ENCODE measurements at regions not wholly inside any gene's neighbourhood (a gene's known extent, or its start where the extent isn't known, plus 50 kb on each side); places are given as distances from the start of the nearest gene placed in this dataset.

GRCh38 chr2:43171789-43172188, 54.6 kb downstream of the ZFP36L2 start:
- Histone ChIP-seq H3K27me3 (ENCODE audit: control insufficient read depth, insufficient read depth, low read length) (no peaks in the 10 kb centered on the region), H3K4me1 (ENCODE audit: control insufficient read depth, insufficient read depth, low read length) (peaks cover 15% of the 10 kb centered on the region), H3K36me3 (ENCODE audit: insufficient read depth, low read length) (no peaks in the 10 kb centered on the region), H3K4me2 (ENCODE audit: low read length) (no peak overlapping the region), H3K9ac (ENCODE audit: low read depth, low read length) (no peak overlapping the region), H3K4me3 (ENCODE audit: low read length) (no peak overlapping the region), H3K9me3 (replicated peaks; ENCODE audit: low read length) (peaks cover 14% of the 10 kb centered on the region)

GRCh38 chr2:43170405-43171105, 55.9 kb downstream of the ZFP36L2 start:
- H3K9me3 ChIP-seq (replicated peaks; ENCODE audit: low read length): peaks cover 10% of the 10 kb centered on the region
- no peaks in the 10 kb centered on the region for H3K36me3 ChIP-seq (ENCODE audit: insufficient read depth, low read length)
- no peak overlapping the region for H3K4me2 ChIP-seq (ENCODE audit: low read length)
- no peaks in the 10 kb centered on the region for H3K27me3 ChIP-seq (ENCODE audit: control insufficient read depth, insufficient read depth, low read length)
- no peak overlapping the region for H3K4me3 ChIP-seq (ENCODE audit: low read length)
- no peak overlapping the region for H3K9ac ChIP-seq (ENCODE audit: low read depth, low read length)
- peaks cover 15% of the 10 kb centered on the region for H3K4me1 ChIP-seq (ENCODE audit: control insufficient read depth, insufficient read depth, low read length)

- Histone ChIP-seq H3K9ac (ENCODE audit: low read depth, low read length) (no peak overlapping the region), H3K4me2 (ENCODE audit: low read length) (no peak overlapping the region), H3K36me3 (ENCODE audit: insufficient read depth, low read length) (no peaks in the 10 kb centered on the region), H3K4me1 (ENCODE audit: control insufficient read depth, insufficient read depth, low read length) (peaks cover 15% of the 10 kb centered on the region), H3K9me3 (replicated peaks; ENCODE audit: low read length) (peaks cover 5% of the 10 kb centered on the region), H3K27me3 (ENCODE audit: control insufficient read depth, insufficient read depth, low read length) (no peaks in the 10 kb centered on the region), H3K4me3 (ENCODE audit: low read length) (no peak overlapping the region)
These were observed 56.4 kb downstream of the ZFP36L2 start for GRCh38 chr2:43169987-43170386.

- no peaks in the 10 kb centered on the region for H3K36me3 ChIP-seq (ENCODE audit: insufficient read depth, low read length)
- peaks cover 15% of the 10 kb centered on the region for H3K4me1 ChIP-seq (ENCODE audit: control insufficient read depth, insufficient read depth, low read length)
- no peak overlapping the region for H3K4me3 ChIP-seq (ENCODE audit: low read length)
- H3K27me3 ChIP-seq (ENCODE audit: control insufficient read depth, insufficient read depth, low read length): no peaks in the 10 kb centered on the region
- H3K9me3 ChIP-seq (replicated peaks; ENCODE audit: low read length): no peaks in the 10 kb centered on the region
- peak overlapping the region; percentile 6 for H3K4me2 ChIP-seq (ENCODE audit: low read length)
- no peak overlapping the region for H3K9ac ChIP-seq (ENCODE audit: low read depth, low read length)
These were observed 57.1 kb downstream of the ZFP36L2 start for GRCh38 chr2:43169099-43169945.

GRCh38 chr2:43168016-43168369, 58.4 kb downstream of the ZFP36L2 start:
- H3K27me3 ChIP-seq (ENCODE audit: control insufficient read depth, insufficient read depth, low read length): no peaks in the 10 kb centered on the region
- no peaks in the 10 kb centered on the region for H3K9me3 ChIP-seq (replicated peaks; ENCODE audit: low read length)
- H3K4me3 ChIP-seq (ENCODE audit: low read length): no peak overlapping the region
- H3K9ac ChIP-seq (ENCODE audit: low read depth, low read length): no peak overlapping the region
- peaks cover 15% of the 10 kb centered on the region for H3K4me1 ChIP-seq (ENCODE audit: control insufficient read depth, insufficient read depth, low read length)
- no peak overlapping the region for H3K4me2 ChIP-seq (ENCODE audit: low read length)
- no peaks in the 10 kb centered on the region for H3K36me3 ChIP-seq (ENCODE audit: insufficient read depth, low read length)

GRCh38 chr2:43165378-43166069, 60.9 kb downstream of the ZFP36L2 start:
- Histone ChIP-seq H3K36me3 (ENCODE audit: insufficient read depth, low read length) (no peaks in the 10 kb centered on the region), H3K4me2 (ENCODE audit: low read length) (no peak overlapping the region), H3K9ac (ENCODE audit: low read depth, low read length) (no peak overlapping the region), H3K4me3 (ENCODE audit: low read length) (no peak overlapping the region), H3K9me3 (replicated peaks; ENCODE audit: low read length) (no peaks in the 10 kb centered on the region), H3K27me3 (ENCODE audit: control insufficient read depth, insufficient read depth, low read length) (no peaks in the 10 kb centered on the region), H3K4me1 (ENCODE audit: control insufficient read depth, insufficient read depth, low read length) (peaks cover 15% of the 10 kb centered on the region)

- H3K4me1 ChIP-seq (ENCODE audit: control insufficient read depth, insufficient read depth, low read length): peaks cover 23% of the 10 kb centered on the region
- H3K36me3 ChIP-seq (ENCODE audit: insufficient read depth, low read length): no peaks in the 10 kb centered on the region
These were observed 61.7 kb downstream of the ZFP36L2 start for GRCh38 chr2:43164686-43165085.

GRCh38 chr2:43163584-43164270, 62.7 kb downstream of the ZFP36L2 start:
- H3K9ac ChIP-seq (ENCODE audit: low read depth, low read length): no peak overlapping the region
- no peaks in the 10 kb centered on the region for H3K36me3 ChIP-seq (ENCODE audit: insufficient read depth, low read length)
- H3K27me3 ChIP-seq (ENCODE audit: control insufficient read depth, insufficient read depth, low read length): no peaks in the 10 kb centered on the region
- H3K9me3 ChIP-seq (replicated peaks; ENCODE audit: low read length): no peaks in the 10 kb centered on the region
- H3K4me2 ChIP-seq (ENCODE audit: low read length): no peak overlapping the region
- peaks cover 23% of the 10 kb centered on the region for H3K4me1 ChIP-seq (ENCODE audit: control insufficient read depth, insufficient read depth, low read length)
- H3K4me3 ChIP-seq (ENCODE audit: low read length): no peak overlapping the region

More at GRCh38 chr2:43164686-43165085, 61.7 kb downstream of the ZFP36L2 start:
- H3K4me2 ChIP-seq (ENCODE audit: low read length): no peak overlapping the region
- no peak overlapping the region for H3K4me3 ChIP-seq (ENCODE audit: low read length)
- H3K9ac ChIP-seq (ENCODE audit: low read depth, low read length): no peak overlapping the region
- no peaks in the 10 kb centered on the region for H3K9me3 ChIP-seq (replicated peaks; ENCODE audit: low read length)
- H3K27me3 ChIP-seq (ENCODE audit: control insufficient read depth, insufficient read depth, low read length): no peaks in the 10 kb centered on the region

- peaks cover 31% of the 10 kb centered on the region for H3K4me1 ChIP-seq (ENCODE audit: control insufficient read depth, insufficient read depth, low read length)
- no peak overlapping the region for H3K9ac ChIP-seq (ENCODE audit: low read depth, low read length)
- no peaks in the 10 kb centered on the region for H3K27me3 ChIP-seq (ENCODE audit: control insufficient read depth, insufficient read depth, low read length)
- no peaks in the 10 kb centered on the region for H3K36me3 ChIP-seq (ENCODE audit: insufficient read depth, low read length)
- H3K4me3 ChIP-seq (ENCODE audit: low read length): no peak overlapping the region
- no peaks in the 10 kb centered on the region for H3K9me3 ChIP-seq (replicated peaks; ENCODE audit: low read length)
- no peak overlapping the region for H3K4me2 ChIP-seq (ENCODE audit: low read length)
These were observed 64.0 kb downstream of the ZFP36L2 start for GRCh38 chr2:43162511-43162776.

GRCh38 chr2:43161650-43162510, 64.5 kb downstream of the ZFP36L2 start:
- Histone ChIP-seq H3K4me2 (ENCODE audit: low read length) (no peak overlapping the region), H3K9ac (ENCODE audit: low read depth, low read length) (no peak overlapping the region), H3K4me3 (ENCODE audit: low read length) (no peak overlapping the region), H3K27me3 (ENCODE audit: control insufficient read depth, insufficient read depth, low read length) (no peaks in the 10 kb centered on the region), H3K36me3 (ENCODE audit: insufficient read depth, low read length) (no peaks in the 10 kb centered on the region), H3K9me3 (replicated peaks; ENCODE audit: low read length) (no peaks in the 10 kb centered on the region), H3K4me1 (ENCODE audit: control insufficient read depth, insufficient read depth, low read length) (peaks cover 33% of the 10 kb centered on the region)
